ENCODE measurements at regions not wholly inside any gene's neighbourhood (a gene's known extent, or its start where the extent isn't known, plus 50 kb on each side); places are given as distances from the start of the nearest gene placed in this dataset.

DNA sequence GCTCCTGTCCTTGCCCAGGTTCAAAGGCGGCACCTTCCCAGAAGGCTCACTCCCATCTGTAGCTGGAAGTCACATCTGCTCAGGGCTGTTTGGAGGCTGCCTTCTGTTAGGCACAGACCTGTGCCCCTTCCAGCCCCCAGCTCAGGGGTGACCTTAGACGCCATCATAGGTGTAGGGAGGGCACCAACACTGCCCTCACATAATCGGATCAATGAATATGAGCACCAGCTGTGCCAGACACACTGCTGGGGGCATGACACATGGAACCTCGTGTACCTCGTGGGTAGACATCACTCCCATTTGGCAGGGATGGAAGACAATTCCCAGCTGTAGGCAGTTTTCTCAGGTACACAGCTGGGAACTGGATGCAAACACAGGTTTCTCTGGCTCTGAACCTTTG is 220.7 kb upstream of the ASIC2 start:
- no peak overlapping the region for H3K4me3 ChIP-seq (ENCODE audit: low read depth, low read length)
- no peak for DNase-seq (ENCODE audit: low read depth)
- TF ChIP-seq, protein P1, sequence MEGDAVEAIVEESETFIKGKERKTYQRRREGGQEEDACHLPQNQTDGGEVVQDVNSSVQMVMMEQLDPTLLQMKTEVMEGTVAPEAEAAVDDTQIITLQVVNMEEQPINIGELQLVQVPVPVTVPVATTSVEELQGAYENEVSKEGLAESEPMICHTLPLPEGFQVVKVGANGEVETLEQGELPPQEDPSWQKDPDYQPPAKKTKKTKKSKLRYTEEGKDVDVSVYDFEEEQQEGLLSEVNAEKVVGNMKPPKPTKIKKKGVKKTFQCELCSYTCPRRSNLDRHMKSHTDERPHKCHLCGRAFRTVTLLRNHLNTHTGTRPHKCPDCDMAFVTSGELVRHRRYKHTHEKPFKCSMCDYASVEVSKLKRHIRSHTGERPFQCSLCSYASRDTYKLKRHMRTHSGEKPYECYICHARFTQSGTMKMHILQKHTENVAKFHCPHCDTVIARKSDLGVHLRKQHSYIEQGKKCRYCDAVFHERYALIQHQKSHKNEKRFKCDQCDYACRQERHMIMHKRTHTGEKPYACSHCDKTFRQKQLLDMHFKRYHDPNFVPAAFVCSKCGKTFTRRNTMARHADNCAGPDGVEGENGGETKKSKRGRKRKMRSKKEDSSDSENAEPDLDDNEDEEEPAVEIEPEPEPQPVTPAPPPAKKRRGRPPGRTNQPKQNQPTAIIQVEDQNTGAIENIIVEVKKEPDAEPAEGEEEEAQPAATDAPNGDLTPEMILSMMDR (IDR thresholded peaks at IDR 0.05; ENCODE audit: insufficient read depth, low read depth, low read length, missing control alignments) = no peak

DNA sequence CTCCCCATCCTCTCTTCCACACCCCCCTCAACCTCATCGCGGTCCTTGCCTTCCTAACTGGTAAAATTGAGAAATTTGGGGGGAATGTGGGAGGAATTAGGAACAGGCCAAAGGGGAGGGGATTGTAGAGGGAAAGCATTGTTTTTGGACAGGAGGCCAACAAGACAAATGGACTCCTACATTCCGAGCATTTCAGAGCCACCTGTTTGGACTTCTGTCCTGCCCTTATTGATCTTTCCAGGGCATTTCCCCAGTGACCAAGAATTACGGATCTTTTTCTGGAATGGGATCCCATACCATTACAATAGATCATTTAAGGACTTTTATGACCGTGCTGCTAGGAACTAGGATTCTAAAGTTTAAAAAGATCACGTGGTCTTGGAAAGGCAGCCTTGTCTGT is 221.3 kb upstream of the ASIC2 start:
- no peak for DNase-seq (ENCODE audit: low read depth)
- TF ChIP-seq, protein P1 (IDR thresholded peaks at IDR 0.05; ENCODE audit: insufficient read depth, low read depth, low read length, missing control alignments) = no peak

DNA sequence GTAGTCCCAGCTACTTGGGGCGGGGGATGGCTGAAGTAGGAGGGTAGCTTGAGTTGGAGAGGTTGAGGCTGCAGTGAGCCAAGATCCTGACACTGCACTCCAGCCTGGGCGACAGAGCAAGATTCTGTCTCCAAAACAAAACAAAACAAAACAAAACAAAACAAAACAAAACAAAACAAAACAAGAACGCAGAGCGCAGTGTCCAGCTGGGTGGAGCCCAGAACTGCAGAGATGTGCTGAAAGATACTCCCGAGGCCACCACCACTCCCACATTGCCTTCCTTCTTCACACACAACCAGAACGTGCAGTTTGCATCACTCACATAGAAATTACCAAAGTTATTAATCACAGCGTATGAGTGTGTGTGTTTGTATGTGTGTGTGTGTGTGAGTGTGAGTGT is 222.9 kb upstream of the ASIC2 start:
- no peak overlapping the region for H3K4me3 ChIP-seq (ENCODE audit: low read depth, low read length)
- DNase-seq (ENCODE audit: low read depth) = no peak
- TF ChIP-seq, protein P1 (IDR thresholded peaks at IDR 0.05; ENCODE audit: insufficient read depth, low read depth, low read length, missing control alignments) = no peak

More for the DNA sequence above, 221.3 kb upstream of the ASIC2 start:
- H3K4me3 ChIP-seq (ENCODE audit: low read depth, low read length) = no peak overlapping the region

DNA sequence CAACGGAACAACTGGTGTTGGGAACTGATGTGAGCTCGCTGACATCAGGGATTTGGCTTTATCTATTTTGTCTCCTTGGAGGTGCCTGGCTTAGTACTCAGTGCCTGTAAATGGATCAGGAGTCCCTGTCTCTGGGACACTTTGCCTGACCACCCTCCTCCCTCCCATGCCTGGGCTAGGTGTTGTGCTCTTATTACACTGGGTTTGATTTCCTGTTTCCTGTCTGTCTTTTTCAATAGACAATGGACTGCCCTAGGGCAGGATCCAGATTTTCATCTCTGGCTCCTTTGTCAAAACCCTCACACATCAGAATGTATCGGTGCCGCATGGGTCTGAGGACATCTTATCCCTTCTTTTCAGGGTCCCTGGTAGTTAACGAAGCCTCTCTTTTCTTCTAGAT is 223.6 kb upstream of the ASIC2 start:
- TF ChIP-seq, protein P1 (IDR thresholded peaks at IDR 0.05; ENCODE audit: insufficient read depth, low read depth, low read length, missing control alignments) = no peak
- H3K4me3 ChIP-seq (ENCODE audit: low read depth, low read length) = no peak overlapping the region
- DNase-seq (ENCODE audit: low read depth) = no peak

DNA sequence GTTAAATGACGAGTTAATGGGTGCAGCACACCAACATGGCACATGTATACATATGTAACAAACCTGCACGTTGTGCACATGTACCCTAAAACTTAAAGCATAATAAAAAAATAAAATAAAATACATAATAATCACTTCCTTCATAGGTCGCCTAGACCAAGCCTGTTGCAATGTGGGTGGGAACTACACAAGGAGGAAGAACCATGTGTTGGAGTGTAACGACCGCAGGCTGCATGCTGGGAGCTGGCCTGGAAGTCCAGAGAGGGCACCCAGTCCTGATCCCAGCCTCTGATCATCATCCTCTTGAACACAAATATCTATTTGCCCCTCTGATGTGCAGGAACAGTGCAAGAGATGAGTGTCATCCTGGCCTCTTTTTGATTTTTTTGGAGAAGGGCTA is 224.7 kb upstream of the ASIC2 start:
- TF ChIP-seq, protein P1 (IDR thresholded peaks at IDR 0.05; ENCODE audit: insufficient read depth, low read depth, low read length, missing control alignments) = no peak
- no peak overlapping the region for H3K4me3 ChIP-seq (ENCODE audit: low read depth, low read length)
- no peak for DNase-seq (ENCODE audit: low read depth)

DNA sequence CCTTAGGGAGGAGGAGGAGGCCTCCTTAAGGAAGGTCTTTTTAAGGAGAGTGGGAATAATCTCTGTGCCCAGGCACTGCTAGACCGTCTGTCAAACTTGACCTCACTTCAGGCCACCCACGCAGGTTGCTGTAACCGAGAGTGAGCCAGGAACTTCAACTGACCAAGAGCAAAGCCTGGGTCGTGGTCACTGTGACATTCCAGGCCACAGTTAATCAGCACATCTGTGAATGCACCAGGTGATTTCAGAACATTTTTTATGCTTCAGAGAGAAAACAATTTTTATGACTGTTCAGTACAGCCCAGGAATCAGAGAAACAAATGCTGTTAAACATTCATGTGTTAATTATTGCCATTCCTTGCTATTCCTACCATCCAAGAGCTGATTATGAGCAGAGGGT is 226.6 kb upstream of the ASIC2 start:
- H3K4me3 ChIP-seq (ENCODE audit: low read depth, low read length) = no peak overlapping the region
- TF ChIP-seq, protein P1 (IDR thresholded peaks at IDR 0.05; ENCODE audit: insufficient read depth, low read depth, low read length, missing control alignments) = no peak
- no peak for DNase-seq (ENCODE audit: low read depth)

Data from GM12865 (cell line).